GM06990 (cell line): ENCODE measurements at regions not wholly inside any gene's neighbourhood (a gene's known extent, or its start where the extent isn't known, plus 50 kb on each side); places are given as distances from the start of the nearest gene placed in this dataset.

Experiments used
- DNase-seq: peaks from one replicate; pipeline ENCODE4 v3.0.0-alpha.2; 2011; ENCODE audit not compliant: insufficient read length; ENCODE audit errors: extremely low read depth
- H3K27me3 ChIP-seq: replicated peaks from 2 replicates; pipeline ENCODE4 v1.6.0; 2011; ENCODE audit warnings: low read length; ENCODE audit not compliant: control insufficient read depth, insufficient read depth
- H3K36me3 ChIP-seq: 2 replicates; pipeline ENCODE4 v1.5.1; 2011; ENCODE audit warnings: low read length; ENCODE audit not compliant: control insufficient read depth, insufficient read depth
- H3K4me3 ChIP-seq: replicated peaks from 2 replicates; pipeline ENCODE4 v1.5.1; 2011; ENCODE audit warnings: low read depth, mild to moderate bottlenecking, control low read depth, low read length
- CTCF ChIP-seq: IDR thresholded peaks from 2 replicates; pipeline ENCODE4 v1.5.1; 2011; ENCODE audit warnings: low read length, control low read depth, mild to moderate bottlenecking, inconsistent platforms; ENCODE audit not compliant: insufficient read depth, poor library complexity, severe bottlenecking

- Histone ChIP-seq H3K4me3 (no peak overlapping the region), H3K27me3 (no peaks in the 10 kb centered on the region), H3K36me3 (no peaks in the 10 kb centered on the region)
- TF ChIP-seq CTCF = no peak
- DNase-seq = no peak
Measured at GRCh38 chr1:221087919-221088318, 208.7 kb downstream of the HLX start.

GRCh38 chr1:221089273-221089672 is 210.0 kb downstream of the HLX start:
- DNase-seq = no peak

DNA sequence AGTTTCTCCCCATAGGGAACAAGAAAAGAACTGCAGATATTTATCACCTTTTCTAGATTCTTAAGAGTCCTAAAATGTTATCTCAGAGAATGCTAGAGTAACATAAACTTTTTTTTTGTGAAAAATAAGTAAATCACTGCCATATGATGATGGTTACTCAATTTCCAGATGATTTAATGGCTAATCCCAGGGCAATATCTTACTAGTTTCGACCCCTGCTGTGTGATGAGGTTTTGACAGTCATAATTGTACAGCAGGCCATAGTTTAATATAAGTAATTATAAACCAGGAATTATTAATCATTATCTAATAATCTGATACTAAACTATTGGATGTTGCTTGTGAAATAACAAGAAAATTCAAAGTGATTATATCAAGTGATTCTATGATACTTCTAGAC is 210.6 kb downstream of the HLX start:
- H3K4me3 ChIP-seq = no peak overlapping the region
- no peak for TF ChIP-seq CTCF
- H3K27me3 ChIP-seq = no peaks in the 10 kb centered on the region
- no peaks in the 10 kb centered on the region for H3K36me3 ChIP-seq
- no peak for DNase-seq

More at GRCh38 chr1:221089273-221089672, 210.0 kb downstream of the HLX start:
- Histone ChIP-seq H3K4me3 (no peak overlapping the region), H3K27me3 (no peaks in the 10 kb centered on the region), H3K36me3 (no peaks in the 10 kb centered on the region)
- TF ChIP-seq CTCF = no peak

DNA sequence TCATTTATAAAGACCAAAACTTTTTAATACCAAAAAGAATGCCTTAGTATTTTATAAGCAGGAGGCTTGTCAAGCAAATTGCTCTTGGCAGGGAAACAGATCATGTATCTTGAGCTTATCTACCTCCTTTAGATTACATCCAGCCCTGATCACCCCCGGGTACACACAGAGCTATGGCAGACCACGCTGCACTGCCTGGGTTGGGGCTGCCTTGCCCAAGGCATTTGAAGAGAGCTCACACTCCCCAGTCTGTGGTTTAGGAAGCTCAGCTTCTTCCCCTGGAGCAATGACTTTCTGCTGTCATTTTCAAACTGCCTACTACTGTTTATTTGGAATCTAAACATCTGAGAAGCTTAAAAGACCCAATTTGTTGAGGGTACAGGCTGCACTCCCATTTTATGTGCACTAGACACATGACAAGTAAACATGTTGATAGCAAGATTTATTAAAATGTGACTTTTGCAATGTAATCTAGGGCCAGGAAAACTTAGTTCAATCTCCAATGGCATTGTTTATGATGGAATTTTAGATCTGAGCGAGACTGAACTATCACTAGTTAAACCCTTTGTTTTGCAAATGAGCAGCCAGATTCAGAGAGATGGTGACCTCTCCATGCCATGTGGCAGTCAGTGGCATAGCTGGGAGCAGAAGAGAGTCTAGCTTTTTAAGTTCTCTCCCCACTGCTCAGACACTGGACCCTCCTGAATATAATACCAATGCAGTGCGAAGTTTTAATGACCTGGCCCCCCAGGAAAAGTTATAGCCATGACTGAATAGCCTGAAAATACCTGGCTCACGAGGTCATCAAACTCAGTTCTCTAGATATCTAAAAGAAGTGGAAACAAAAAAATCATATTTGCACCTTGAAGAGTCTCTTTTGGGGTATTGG is 214.9 kb downstream of the HLX start:
- Histone ChIP-seq H3K27me3 (no peaks in the 10 kb centered on the region), H3K4me3 (no peak overlapping the region), H3K36me3 (no peaks in the 10 kb centered on the region)
- no peak for DNase-seq
- no peak for TF ChIP-seq CTCF

DNA sequence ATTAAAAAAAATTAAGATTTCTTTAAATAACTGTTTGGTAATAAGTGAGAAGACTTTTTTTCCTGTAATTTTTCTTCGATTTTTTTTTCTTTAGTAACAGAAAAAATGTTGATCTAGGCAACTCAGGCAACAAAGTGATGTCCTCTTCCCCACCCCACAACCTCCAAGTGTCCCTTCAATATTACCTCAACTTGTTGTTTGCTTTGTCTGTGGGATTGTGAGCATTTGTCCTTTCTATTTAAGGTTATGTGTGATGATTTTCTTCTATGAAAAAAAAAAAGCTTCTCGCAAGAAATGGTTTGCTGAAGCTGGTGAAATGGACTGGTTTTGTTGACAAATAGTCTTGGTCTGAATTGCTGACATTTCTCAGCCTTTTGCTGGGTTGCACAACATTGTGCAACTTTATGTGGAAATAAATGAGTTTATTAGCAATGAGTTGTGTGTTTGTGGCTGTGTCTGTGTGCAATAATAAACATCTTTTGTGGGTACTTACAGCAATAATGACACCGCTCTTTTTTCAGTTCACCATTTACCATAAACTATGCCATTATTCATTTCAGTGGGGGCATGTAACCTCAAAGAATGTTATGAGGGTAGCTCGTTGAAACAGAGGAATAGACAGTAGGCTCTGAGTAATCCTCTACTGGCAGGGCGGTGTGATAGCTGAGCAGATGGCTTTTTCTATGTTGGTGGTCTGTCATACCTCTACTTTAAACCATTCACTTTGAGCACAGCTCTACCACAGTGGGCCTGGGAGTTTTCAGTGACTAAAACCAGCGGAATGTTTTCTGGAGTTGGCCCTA is 218.4 kb downstream of the HLX start:
- no peak for DNase-seq
- no peak overlapping the region for H3K4me3 ChIP-seq
- no peak for TF ChIP-seq CTCF
- no peaks in the 10 kb centered on the region for H3K36me3 ChIP-seq
- no peaks in the 10 kb centered on the region for H3K27me3 ChIP-seq
